ENCODE measurements at regions not wholly inside any gene's neighbourhood (a gene's known extent, or its start where the extent isn't known, plus 50 kb on each side); places are given as distances from the start of the nearest gene placed in this dataset.

DNA sequence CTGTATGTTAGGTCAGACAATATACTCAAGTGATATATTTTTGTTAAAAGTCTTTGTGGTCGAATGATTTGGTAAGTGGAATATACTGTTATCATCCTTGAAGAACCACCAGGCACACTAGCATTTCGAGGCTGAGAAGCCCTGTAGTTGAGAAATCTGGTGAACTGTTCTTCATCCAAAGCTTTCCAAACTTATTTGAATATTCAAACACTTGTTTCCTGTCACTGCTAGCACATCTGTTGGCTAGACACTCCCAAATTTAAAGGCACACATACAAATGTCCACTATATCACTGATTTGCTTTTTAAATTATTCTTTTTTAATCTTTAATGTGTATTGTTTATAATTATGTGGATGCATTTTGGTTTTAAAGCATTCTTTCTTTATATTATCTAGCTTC is 241.9 kb upstream of the CNTNAP5 start:
- TF ChIP-seq, protein P1, sequence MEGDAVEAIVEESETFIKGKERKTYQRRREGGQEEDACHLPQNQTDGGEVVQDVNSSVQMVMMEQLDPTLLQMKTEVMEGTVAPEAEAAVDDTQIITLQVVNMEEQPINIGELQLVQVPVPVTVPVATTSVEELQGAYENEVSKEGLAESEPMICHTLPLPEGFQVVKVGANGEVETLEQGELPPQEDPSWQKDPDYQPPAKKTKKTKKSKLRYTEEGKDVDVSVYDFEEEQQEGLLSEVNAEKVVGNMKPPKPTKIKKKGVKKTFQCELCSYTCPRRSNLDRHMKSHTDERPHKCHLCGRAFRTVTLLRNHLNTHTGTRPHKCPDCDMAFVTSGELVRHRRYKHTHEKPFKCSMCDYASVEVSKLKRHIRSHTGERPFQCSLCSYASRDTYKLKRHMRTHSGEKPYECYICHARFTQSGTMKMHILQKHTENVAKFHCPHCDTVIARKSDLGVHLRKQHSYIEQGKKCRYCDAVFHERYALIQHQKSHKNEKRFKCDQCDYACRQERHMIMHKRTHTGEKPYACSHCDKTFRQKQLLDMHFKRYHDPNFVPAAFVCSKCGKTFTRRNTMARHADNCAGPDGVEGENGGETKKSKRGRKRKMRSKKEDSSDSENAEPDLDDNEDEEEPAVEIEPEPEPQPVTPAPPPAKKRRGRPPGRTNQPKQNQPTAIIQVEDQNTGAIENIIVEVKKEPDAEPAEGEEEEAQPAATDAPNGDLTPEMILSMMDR (conservative IDR thresholded peaks at IDR 0.05 in 1 of 2, IDR thresholded peaks at IDR 0.05 in 1 of 2; ENCODE audit: low read depth in 1 of 2, low read length in 2 of 2) = no peak
- TF ChIP-seq EZH2 (IDR thresholded peaks at IDR 0.05; ENCODE audit: low read length, missing control alignments) = no peak
